NB4 (cell line): ENCODE measurements at regions not wholly inside any gene's neighbourhood (a gene's known extent, or its start where the extent isn't known, plus 50 kb on each side); places are given as distances from the start of the nearest gene placed in this dataset.

Experiments
- DNase-seq: peaks from one replicate; pipeline ENCODE4 v3.0.0; 2010; ENCODE audit warnings: low read depth
- H3K4me3 ChIP-seq: one replicate; pipeline ENCODE4 v1.5.1; 2011; ENCODE audit warnings: mild to moderate bottlenecking, low read depth, low read length, moderate library complexity
- CTCF ChIP-seq: IDR thresholded peaks from one replicate; pipeline ENCODE4 v1.5.1; 2012; ENCODE audit warnings: low read depth, low read length
- MAX ChIP-seq: IDR thresholded peaks from 2 replicates; pipeline ENCODE4 v1.6.1; 2011; ENCODE audit warnings: low read depth, low read length
- MYC ChIP-seq: IDR thresholded peaks from 2 replicates; pipeline ENCODE4 v1.6.1; 2011; ENCODE audit warnings: low read depth, low read length
- POLR2A ChIP-seq: IDR thresholded peaks from 2 replicates; pipeline ENCODE4 v1.6.1; 2011; ENCODE audit warnings: mild to moderate bottlenecking; ENCODE audit not compliant: insufficient read length; ENCODE audit errors: extremely low read depth

- DNase-seq = no peak
- TF ChIP-seq MYC (no peak), CTCF (no peak), POLR2A (no peak), MAX (no peak)
- no peak overlapping the region for H3K4me3 ChIP-seq
Measured at GRCh38 chr18:56326336-56327072, 311.9 kb downstream of the TXNL1 start.

GRCh38 chr18:56323673-56324072 is 314.7 kb downstream of the TXNL1 start:
- H3K4me3 ChIP-seq = no peak overlapping the region
- TF ChIP-seq MAX = no peak
- no peak for DNase-seq

- TF ChIP-seq CTCF = no peak
- TF ChIP-seq MAX = no peak
- TF ChIP-seq POLR2A = no peak
- TF ChIP-seq MYC = no peak
Measured at GRCh38 chr18:56322406-56322805, 316.0 kb downstream of the TXNL1 start.

GRCh38 chr18:56321470-56321869 is 316.9 kb downstream of the TXNL1 start:
- DNase-seq = no peak
- H3K4me3 ChIP-seq = no peak overlapping the region
- TF ChIP-seq CTCF = no peak
- TF ChIP-seq MAX = no peak
- no peak for TF ChIP-seq POLR2A
- no peak for TF ChIP-seq MYC

More at GRCh38 chr18:56322406-56322805, 316.0 kb downstream of the TXNL1 start:
- no peak overlapping the region for H3K4me3 ChIP-seq
- DNase-seq = no peak

- no peak overlapping the region for H3K4me3 ChIP-seq
- no peak for TF ChIP-seq POLR2A
- no peak for TF ChIP-seq MYC
- no peak for TF ChIP-seq MAX
- TF ChIP-seq CTCF = no peak
- no peak for DNase-seq
Measured at GRCh38 chr18:56319953-56320352, 318.4 kb downstream of the TXNL1 start.

GRCh38 chr18:56316727-56317126 is 321.7 kb downstream of the TXNL1 start:
- H3K4me3 ChIP-seq = no peak overlapping the region
- DNase-seq = no peak
- TF ChIP-seq MYC (no peak), POLR2A (no peak), MAX (no peak), CTCF (no peak)
